PC-3 (cell line): ENCODE measurements at regions not wholly inside any gene's neighbourhood (a gene's known extent, or its start where the extent isn't known, plus 50 kb on each side); places are given as distances from the start of the nearest gene placed in this dataset.

Source experiments
- CTCF ChIP-seq: fragments of 300-600 bp; sonication (generic); conservative IDR thresholded peaks from 2 replicates; pipeline ENCODE4 v1.5.1; 2017; ENCODE audit warnings: antibody characterized with exemption, low read depth, mild to moderate bottlenecking, low read length
- EZH2 ChIP-seq: fragments of 300-600 bp; sonication (generic); IDR thresholded peaks from one replicate; pipeline ENCODE4 v1.6.1; 2017; ENCODE audit warnings: antibody characterized with exemption, mild to moderate bottlenecking, low read length; ENCODE audit not compliant: unreplicated experiment

GRCh38 chr9:73680831-73681230, 529.2 kb downstream of the ANXA1 start:
- TF ChIP-seq CTCF (no peak), EZH2 (no peak)
